Mammary epithelial cell (primary cell): ENCODE measurements at regions not wholly inside any gene's neighbourhood (a gene's known extent, or its start where the extent isn't known, plus 50 kb on each side); places are given as distances from the start of the nearest gene placed in this dataset.

Experiments used
- EZH2 ChIP-seq: IDR thresholded peaks from 2 replicates; pipeline ENCODE4 v1.6.1; 2012; ENCODE audit warnings: low read length, inconsistent platforms, borderline replicate concordance
- TF ChIP-seq, protein P1 (sequence below), 2 donors: IDR thresholded peaks in 1 of 2; conservative IDR thresholded peaks in 1 of 2; 2 replicates each; pipeline ENCODE4 v1.5.1; 2011 to 2012; ENCODE audit warnings: inconsistent platforms in 2 of 2, low read length in 2 of 2, mild to moderate bottlenecking in 2 of 2, control low read depth in 1 of 2, low read depth in 1 of 2; ENCODE audit not compliant: insufficient read depth in 1 of 2; ENCODE audit errors: extremely low read depth in 1 of 2

DNA sequence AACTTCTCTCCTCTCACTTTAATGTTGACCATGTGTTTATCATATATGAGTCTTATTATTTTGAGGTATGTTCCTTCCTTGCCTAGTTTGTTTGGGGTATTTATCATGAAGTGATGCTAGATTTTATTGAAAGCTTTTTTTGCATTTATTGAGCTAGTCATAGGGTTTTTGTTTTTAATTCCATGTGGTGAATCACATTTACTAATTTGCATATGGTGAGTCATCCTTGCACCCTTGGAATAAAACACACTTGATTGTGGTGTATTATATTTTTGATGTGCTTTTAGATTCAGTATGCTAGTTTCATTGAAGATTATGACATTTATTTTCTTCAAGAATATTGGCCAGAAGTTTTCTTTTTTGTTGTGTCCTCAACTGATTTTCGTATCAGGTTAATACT is 464.6 kb downstream of the PCDH18 start:
- TF ChIP-seq, protein P1, sequence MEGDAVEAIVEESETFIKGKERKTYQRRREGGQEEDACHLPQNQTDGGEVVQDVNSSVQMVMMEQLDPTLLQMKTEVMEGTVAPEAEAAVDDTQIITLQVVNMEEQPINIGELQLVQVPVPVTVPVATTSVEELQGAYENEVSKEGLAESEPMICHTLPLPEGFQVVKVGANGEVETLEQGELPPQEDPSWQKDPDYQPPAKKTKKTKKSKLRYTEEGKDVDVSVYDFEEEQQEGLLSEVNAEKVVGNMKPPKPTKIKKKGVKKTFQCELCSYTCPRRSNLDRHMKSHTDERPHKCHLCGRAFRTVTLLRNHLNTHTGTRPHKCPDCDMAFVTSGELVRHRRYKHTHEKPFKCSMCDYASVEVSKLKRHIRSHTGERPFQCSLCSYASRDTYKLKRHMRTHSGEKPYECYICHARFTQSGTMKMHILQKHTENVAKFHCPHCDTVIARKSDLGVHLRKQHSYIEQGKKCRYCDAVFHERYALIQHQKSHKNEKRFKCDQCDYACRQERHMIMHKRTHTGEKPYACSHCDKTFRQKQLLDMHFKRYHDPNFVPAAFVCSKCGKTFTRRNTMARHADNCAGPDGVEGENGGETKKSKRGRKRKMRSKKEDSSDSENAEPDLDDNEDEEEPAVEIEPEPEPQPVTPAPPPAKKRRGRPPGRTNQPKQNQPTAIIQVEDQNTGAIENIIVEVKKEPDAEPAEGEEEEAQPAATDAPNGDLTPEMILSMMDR (conservative IDR thresholded peaks at IDR 0.05 in 1 of 2, IDR thresholded peaks at IDR 0.05 in 1 of 2; ENCODE audit: extremely low read depth in 1 of 2, insufficient read depth in 1 of 2, low read depth in 1 of 2, low read length in 2 of 2): no peak
- no peak for TF ChIP-seq EZH2
